ENCODE measurements at regions not wholly inside any gene's neighbourhood (a gene's known extent, or its start where the extent isn't known, plus 50 kb on each side); places are given as distances from the start of the nearest gene placed in this dataset.

GRCh38 chr2:66137606-66138130 is 297.3 kb upstream of the MEIS1 start:
- TF ChIP-seq CTCF (IDR thresholded peaks at IDR 0.05) (no peak), SIN3A (IDR thresholded peaks at IDR 0.05; ENCODE audit: borderline replicate concordance, insufficient read depth, low read depth, low read length) (no peak), REST (IDR thresholded peaks at IDR 0.05; ENCODE audit: insufficient read depth in 1 of 2, low read depth in 2 of 2, low read length in 1 of 2) (no peak), POLR2AphosphoS5 (IDR thresholded peaks at IDR 0.05; ENCODE audit: low read depth, low read length) (no peak)

All from Panc1 (cell line).